A172 (cell line): ENCODE measurements at regions not wholly inside any gene's neighbourhood (a gene's known extent, or its start where the extent isn't known, plus 50 kb on each side); places are given as distances from the start of the nearest gene placed in this dataset.
"Not testable (repeated sequence)": the region's sequence is repeated elsewhere in the genome, so short reads cannot be mapped to it uniquely, and the experiment has no call there.

ENCODE experiments used
- DNase-seq: peaks from one replicate; pipeline ENCODE4 v3.0.0-alpha.2; 2015; ENCODE audit warnings: low spot score

- not testable (repeated sequence) for DNase-seq
Measured at GRCh38 chr21:6133852-6134630, 4387.3 kb upstream of the TPTE start.

- not testable (repeated sequence) for DNase-seq
Measured at GRCh38 chr21:6136732-6137131, 4384.7 kb upstream of the TPTE start.

GRCh38 chr21:6138244-6139136 is 4382.9 kb upstream of the TPTE start:
- not testable (repeated sequence) for DNase-seq

DNA sequence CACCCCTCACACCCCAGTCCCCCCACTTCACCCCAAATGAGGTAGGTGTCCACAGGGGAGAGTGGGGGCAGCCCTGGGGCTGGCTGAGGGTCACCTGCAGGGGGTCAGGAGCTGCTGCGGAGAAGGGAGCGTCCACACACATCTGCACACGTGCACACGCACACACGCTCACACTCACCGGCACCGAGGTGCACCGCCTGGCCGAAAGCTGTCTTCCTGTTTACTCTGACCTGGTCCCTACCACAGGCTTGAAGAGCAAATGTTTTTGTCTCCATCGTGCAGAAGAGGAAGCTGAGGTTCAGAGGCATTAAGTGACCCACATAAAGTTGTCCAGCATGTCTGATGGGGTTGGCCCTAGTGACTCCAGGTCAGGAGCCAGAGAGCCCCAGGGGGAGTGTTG is 4382.1 kb upstream of the TPTE start:
- DNase-seq, result not testable (repeated sequence)

GRCh38 chr21:6139862-6140261 is 4381.5 kb upstream of the TPTE start:
- DNase-seq, result not testable (repeated sequence)

DNA sequence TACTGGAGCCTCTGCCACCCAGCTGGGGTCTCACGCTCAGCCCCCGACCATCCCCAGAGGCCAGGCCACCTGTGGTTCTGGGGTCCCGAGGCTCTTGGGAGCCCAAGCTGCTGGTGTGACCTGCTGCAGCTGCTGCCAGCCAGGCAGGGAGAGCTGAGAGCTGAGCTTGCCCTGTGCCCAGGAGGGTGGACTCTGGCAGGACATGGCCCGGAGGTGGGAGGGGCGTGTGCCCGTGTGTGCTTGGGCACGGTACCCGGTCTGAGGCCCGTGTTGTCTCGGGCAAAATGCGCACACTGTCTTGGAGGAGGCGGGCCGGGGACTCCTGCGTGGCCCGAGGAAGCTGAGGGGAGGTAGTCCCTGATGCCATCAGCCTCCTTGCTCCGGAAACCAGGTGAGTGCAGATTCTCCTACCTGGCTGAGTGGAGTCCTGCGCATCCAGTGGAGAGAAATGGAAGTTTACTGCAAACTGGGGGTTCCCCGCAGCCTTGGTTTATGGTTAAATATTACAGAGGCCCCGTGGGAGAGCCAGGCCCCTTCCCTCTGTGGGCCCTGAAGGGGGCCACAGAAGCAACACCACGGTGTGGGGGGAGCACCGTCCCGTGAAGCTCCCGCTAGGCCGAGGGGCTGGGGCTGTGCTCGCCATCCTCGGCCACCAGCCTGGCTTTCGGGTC is 4380.8 kb upstream of the TPTE start:
- not testable (repeated sequence) for DNase-seq

DNA sequence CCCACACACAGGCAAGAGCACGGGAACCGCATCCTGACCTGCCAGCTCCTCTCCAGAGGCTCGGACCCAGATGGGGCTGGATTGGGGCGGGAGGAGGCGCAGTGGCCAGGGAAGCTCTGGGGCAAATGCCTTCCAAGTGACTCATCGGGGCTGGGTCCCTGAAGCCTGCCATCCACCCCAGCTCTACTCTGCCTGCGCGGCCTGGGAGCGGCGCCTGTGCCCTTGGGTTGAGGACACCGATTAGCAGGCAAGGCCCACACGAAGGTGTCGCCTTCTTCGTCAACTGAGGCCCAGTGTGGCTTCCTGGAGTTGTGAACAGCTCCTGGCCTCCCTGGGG is 4380.3 kb upstream of the TPTE start:
- not testable (repeated sequence) for DNase-seq

DNA sequence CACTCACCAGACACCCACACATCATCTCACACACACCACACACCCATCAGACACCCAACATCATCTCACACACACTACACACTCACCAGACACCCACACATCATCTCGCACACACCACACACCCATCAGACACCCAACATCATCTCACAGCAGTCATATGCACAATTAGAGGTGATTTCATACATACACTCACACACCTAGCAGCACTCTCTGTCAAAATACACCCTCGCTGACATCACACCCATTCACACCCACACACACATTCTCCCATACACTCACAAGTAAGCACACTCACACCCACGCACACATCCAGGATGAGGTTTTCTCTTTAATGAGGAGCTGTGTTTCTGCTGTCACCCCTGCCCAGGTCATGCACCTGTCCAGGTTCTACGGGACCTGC is 4368.2 kb upstream of the TPTE start:
- DNase-seq, result not testable (repeated sequence)

DNA sequence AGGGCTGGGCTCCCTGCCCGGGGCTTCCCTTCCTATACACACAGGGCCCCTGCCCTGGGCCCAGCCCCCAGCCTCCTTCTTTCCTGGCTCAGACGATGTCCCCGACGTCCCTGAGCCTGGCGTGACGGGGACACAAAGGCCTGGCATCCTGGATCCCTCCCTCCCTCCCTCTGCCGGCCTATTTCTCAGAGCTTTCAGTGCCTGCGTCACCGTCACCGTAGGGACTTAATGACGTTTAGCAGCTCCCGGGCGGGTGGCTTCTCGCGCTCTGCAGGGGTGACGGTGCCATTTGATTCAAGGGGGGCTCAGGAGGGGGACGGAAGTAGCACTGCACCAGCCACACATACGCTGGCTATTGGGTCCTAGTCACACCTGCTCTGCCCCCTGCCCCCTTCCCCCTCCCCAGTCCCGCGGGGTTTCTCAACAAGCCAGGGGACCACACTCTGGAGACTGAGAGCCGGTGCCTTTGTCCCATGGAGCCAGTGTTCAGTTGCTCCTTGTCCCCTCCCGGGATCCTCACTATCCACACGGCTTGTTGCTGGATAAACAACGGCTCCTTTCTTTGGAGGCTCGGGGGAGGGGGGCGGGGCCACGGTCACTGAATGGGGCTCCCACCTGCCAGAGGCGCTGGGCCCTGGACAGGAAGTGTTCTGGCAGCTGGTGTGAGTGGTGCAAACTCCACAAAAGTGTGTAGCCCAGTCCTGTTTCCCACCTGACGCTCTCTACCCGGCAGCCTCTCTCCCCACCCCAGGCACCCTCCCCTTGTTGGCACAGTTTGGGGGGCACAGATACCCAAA is 4366.7 kb upstream of the TPTE start:
- DNase-seq, result not testable (repeated sequence)

- DNase-seq, result not testable (repeated sequence)
Measured at GRCh38 chr21:6156712-6157389, 4364.5 kb upstream of the TPTE start.

DNA sequence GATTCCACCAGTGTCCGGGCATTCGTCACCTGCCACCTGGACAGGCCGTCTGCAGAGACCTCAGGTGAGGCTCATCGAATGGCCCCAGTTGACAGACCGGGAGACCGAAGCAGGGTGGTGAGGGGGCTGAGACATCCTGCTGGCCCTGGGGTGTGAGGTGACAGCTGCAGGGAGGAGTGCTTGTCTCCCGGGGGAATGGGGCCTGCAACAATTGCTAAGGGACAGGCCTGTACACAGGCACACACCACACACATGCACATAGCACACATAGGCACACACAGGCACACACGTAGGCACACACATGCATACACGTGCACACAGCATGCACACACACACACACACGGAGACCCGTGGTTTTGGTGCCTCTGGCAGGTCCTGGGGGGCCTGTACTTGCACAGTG is 4363.9 kb upstream of the TPTE start:
- DNase-seq, result not testable (repeated sequence)

DNA sequence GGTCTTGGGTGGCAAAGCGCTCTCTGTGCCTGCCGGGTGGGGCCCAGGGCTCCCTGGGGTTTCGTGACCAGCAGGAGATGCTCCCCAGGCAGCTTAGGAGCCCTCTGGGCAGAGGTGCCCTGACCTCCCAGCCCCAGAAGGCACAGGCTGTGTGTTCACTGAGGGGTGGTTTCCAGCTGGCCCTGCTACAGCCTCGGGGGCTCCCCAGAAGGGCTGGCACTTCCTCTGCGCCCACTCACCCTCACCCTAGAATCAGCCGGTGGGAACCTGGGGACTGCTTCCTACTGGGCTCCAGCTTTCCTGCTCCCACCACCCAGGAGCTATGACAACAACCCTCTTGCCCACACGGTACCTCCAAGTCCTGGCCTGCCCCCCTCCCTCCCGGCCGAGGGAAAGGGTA is 4363.2 kb upstream of the TPTE start:
- not testable (repeated sequence) for DNase-seq
